HG02840 (cell line): ENCODE measurements at regions not wholly inside any gene's neighbourhood (a gene's known extent, or its start where the extent isn't known, plus 50 kb on each side); places are given as distances from the start of the nearest gene placed in this dataset.

Experiments
- ATAC-seq: cut with Tn5 transposase; IDR thresholded peaks from one replicate; pipeline ENCODE4 v1.9.1; 2021; ENCODE audit warnings: mild to moderate bottlenecking, moderate library complexity, moderate number of reproducible peaks; ENCODE audit not compliant: unreplicated experiment, low FRiP score

GRCh38 chr6:12575961-12576360 lies 140.6 kb upstream of the PHACTR1 start:
- no peak for ATAC-seq

- no peak for ATAC-seq
Observed at GRCh38 chr6:12576389-12576788, 140.2 kb upstream of the PHACTR1 start.

GRCh38 chr6:12577124-12577850 lies 139.3 kb upstream of the PHACTR1 start:
- ATAC-seq = no peak

GRCh38 chr6:12578097-12578496 lies 138.5 kb upstream of the PHACTR1 start:
- ATAC-seq = no peak

- ATAC-seq = no peak
Observed at GRCh38 chr6:12578751-12579150, 137.8 kb upstream of the PHACTR1 start.

GRCh38 chr6:12580290-12580689 lies 136.3 kb upstream of the PHACTR1 start:
- ATAC-seq = no peak

GRCh38 chr6:12582421-12583110 lies 134.0 kb upstream of the PHACTR1 start:
- no peak for ATAC-seq

- no peak for ATAC-seq
Observed at GRCh38 chr6:12584631-12585405, 131.7 kb upstream of the PHACTR1 start.

- ATAC-seq = no peak
Observed at GRCh38 chr6:12585497-12585958, 131.0 kb upstream of the PHACTR1 start.

GRCh38 chr6:12586721-12587480 lies 129.7 kb upstream of the PHACTR1 start:
- ATAC-seq = no peak

GRCh38 chr6:12590901-12591300 lies 125.7 kb upstream of the PHACTR1 start:
- no peak for ATAC-seq

- ATAC-seq = no peak
Observed at GRCh38 chr6:12592634-12593033, 123.9 kb upstream of the PHACTR1 start.

GRCh38 chr6:12593771-12594529 lies 122.6 kb upstream of the PHACTR1 start:
- ATAC-seq = no peak

GRCh38 chr6:12594530-12594893 lies 122.1 kb upstream of the PHACTR1 start:
- ATAC-seq = no peak

- ATAC-seq = no peak
Observed at GRCh38 chr6:12595161-12595811, 121.3 kb upstream of the PHACTR1 start.

GRCh38 chr6:12596731-12597130 lies 119.8 kb upstream of the PHACTR1 start:
- ATAC-seq = no peak

GRCh38 chr6:12598919-12599318 lies 117.6 kb upstream of the PHACTR1 start:
- no peak for ATAC-seq

GRCh38 chr6:12601881-12602280 lies 114.7 kb upstream of the PHACTR1 start:
- ATAC-seq = no peak

GRCh38 chr6:12602342-12602741 lies 114.2 kb upstream of the PHACTR1 start:
- no peak for ATAC-seq
